ENCODE measurements at regions not wholly inside any gene's neighbourhood (a gene's known extent, or its start where the extent isn't known, plus 50 kb on each side); places are given as distances from the start of the nearest gene placed in this dataset.

DNA sequence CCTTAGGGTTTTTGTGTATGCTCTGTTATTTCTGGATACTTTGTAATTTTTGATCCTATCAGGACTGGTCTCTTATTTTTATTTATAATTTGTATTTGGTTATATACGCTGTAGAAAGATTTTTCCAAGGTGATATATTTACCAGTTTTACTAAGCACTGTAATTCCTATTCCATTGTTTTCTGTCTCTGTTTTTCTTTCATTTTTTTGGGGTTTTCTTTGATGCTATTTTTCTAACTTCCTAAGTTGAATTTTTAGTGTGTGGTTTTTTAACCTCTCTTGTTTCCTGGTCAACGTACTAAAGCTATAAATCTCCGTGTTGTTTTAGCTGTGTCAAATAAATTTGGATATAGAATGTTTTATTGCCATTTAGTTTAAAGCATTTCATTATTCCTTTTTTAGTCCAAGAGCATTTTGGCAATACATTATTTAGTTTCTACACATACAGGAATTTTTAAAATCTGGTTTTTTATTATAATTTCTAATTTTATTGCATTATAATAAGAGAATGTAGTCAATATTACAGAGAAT is 128.1 kb upstream of the THRB start:
- H3K4me1 ChIP-seq (ENCODE audit: low read length), result no peaks in the 10 kb centered on the region
- no peak overlapping the region for H3K4me2 ChIP-seq (ENCODE audit: low read depth, low read length)
- H2AFZ ChIP-seq (ENCODE audit: low read length), result no peak overlapping the region

DNA sequence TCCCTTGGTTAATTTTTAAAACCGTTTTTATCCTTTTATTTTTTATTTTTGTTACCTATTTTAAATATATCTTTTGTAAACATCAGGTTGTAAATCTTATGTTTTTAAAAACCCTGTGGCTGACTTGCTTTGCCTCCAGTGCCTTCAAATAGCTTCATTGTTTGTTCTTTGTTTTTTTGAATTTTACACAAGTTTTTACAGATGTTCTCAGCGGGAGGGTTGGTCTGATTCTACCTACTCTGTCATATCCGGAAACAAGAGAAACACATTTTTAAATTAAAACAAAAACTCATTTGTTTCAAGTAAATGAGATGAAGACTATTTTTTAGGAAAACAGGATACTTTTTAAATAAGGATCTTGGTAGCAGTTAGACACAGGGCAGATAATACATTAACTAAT is 129.0 kb upstream of the THRB start:
- Histone ChIP-seq H3K9me3 (replicated peaks; ENCODE audit: insufficient read depth, low read length) (no peaks in the 10 kb centered on the region), H3F3A (ENCODE audit: insufficient read depth, low read length) (no peaks in the 10 kb centered on the region), H3K9me2 (replicated peaks; ENCODE audit: insufficient read depth, low read length) (no peaks in the 10 kb centered on the region), H3K27me3 (replicated peaks; ENCODE audit: insufficient read depth, low read length) (no peaks in the 10 kb centered on the region), H3K4me3 (ENCODE audit: low read length) (no peak overlapping the region), H3K9ac (ENCODE audit: low read length) (no peak overlapping the region), H3K79me2 (ENCODE audit: low read length) (no peaks in the 10 kb centered on the region), H3K36me3 (replicated peaks; ENCODE audit: insufficient read depth, low read length) (no peaks in the 10 kb centered on the region), H4K20me1 (ENCODE audit: insufficient read depth, low read length) (no peaks in the 10 kb centered on the region), H3K27ac (ENCODE audit: low read length) (no peak overlapping the region), H3K4me1 (ENCODE audit: low read length) (no peaks in the 10 kb centered on the region), H3K4me2 (ENCODE audit: low read depth, low read length) (no peak overlapping the region), H2AFZ (ENCODE audit: low read length) (no peak overlapping the region)
- no peak for DNase-seq
- TF ChIP-seq EZH2phosphoT487 (IDR thresholded peaks at IDR 0.05; ENCODE audit: low read length) (no peak), EZH2 (optimal IDR thresholded peaks at IDR 0.05; ENCODE audit: low read depth, low read length) (no peak), CTCF (IDR thresholded peaks at IDR 0.05; ENCODE audit: low read length) (no peak)

More for the DNA sequence above, 128.1 kb upstream of the THRB start:
- Histone ChIP-seq H3K9me2 (replicated peaks; ENCODE audit: insufficient read depth, low read length) (no peaks in the 10 kb centered on the region), H3F3A (ENCODE audit: insufficient read depth, low read length) (no peaks in the 10 kb centered on the region), H3K36me3 (replicated peaks; ENCODE audit: insufficient read depth, low read length) (no peaks in the 10 kb centered on the region), H3K27ac (ENCODE audit: low read length) (no peak overlapping the region), H3K4me3 (ENCODE audit: low read length) (no peak overlapping the region), H3K79me2 (ENCODE audit: low read length) (no peaks in the 10 kb centered on the region), H3K9me3 (replicated peaks; ENCODE audit: insufficient read depth, low read length) (no peaks in the 10 kb centered on the region), H3K9ac (ENCODE audit: low read length) (no peak overlapping the region), H3K27me3 (replicated peaks; ENCODE audit: insufficient read depth, low read length) (no peaks in the 10 kb centered on the region), H4K20me1 (ENCODE audit: insufficient read depth, low read length) (no peaks in the 10 kb centered on the region)
- DNase-seq, result no peak
- TF ChIP-seq CTCF (IDR thresholded peaks at IDR 0.05; ENCODE audit: low read length) (no peak), EZH2phosphoT487 (IDR thresholded peaks at IDR 0.05; ENCODE audit: low read length) (no peak), EZH2 (optimal IDR thresholded peaks at IDR 0.05; ENCODE audit: low read depth, low read length) (no peak)

DNA sequence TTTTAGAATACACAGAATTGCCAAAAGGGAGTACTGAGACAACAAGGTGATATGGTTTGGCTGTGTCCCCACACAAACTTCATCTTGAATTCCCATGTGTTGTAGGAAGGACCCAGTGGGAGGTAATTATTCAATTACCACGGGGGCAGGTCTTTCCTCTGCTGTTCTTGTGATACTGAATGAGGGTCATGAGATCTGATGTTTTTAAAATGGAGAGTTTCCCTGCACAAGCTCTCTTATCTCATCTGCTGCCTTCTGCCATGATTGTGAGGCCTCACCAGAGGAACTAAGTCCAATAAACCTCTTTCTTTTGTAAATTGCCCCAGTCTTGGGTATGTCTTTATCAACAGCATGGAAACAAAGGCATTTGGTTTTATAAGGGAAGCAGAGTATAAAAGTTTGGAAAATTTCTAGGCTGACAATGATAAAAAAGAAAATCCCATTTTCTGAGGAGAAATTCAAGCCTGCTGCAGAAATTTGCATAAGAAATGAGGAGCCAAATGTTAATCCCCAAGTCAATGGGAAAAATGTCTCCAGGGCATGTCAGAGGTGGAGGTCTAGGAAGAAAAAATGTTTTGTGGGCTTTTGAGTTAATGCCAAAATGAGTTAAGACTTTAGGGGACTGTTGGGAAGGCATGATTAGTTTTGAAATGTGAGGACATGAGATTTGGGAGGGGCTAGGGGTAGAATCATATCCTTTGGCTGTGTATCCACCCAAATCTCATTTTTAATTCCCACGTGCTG is 130.5 kb upstream of the THRB start:
- Histone ChIP-seq H3K9ac (ENCODE audit: low read length) (no peak overlapping the region), H3K79me2 (ENCODE audit: low read length) (no peaks in the 10 kb centered on the region), H3K9me3 (replicated peaks; ENCODE audit: insufficient read depth, low read length) (no peaks in the 10 kb centered on the region), H3K4me3 (ENCODE audit: low read length) (no peak overlapping the region), H3K27me3 (replicated peaks; ENCODE audit: insufficient read depth, low read length) (no peaks in the 10 kb centered on the region), H4K20me1 (ENCODE audit: insufficient read depth, low read length) (no peaks in the 10 kb centered on the region), H3K4me2 (ENCODE audit: low read depth, low read length) (no peak overlapping the region), H3F3A (ENCODE audit: insufficient read depth, low read length) (no peaks in the 10 kb centered on the region), H3K27ac (ENCODE audit: low read length) (no peak overlapping the region), H3K9me2 (replicated peaks; ENCODE audit: insufficient read depth, low read length) (no peaks in the 10 kb centered on the region), H3K4me1 (ENCODE audit: low read length) (no peaks in the 10 kb centered on the region), H2AFZ (ENCODE audit: low read length) (no peak overlapping the region), H3K36me3 (replicated peaks; ENCODE audit: insufficient read depth, low read length) (no peaks in the 10 kb centered on the region)
- TF ChIP-seq EZH2phosphoT487 (IDR thresholded peaks at IDR 0.05; ENCODE audit: low read length), result no peak
- TF ChIP-seq EZH2 (optimal IDR thresholded peaks at IDR 0.05; ENCODE audit: low read depth, low read length), result no peak
- no peak for TF ChIP-seq CTCF (IDR thresholded peaks at IDR 0.05; ENCODE audit: low read length)
- no peak for DNase-seq
